HG03039 (cell line): ENCODE measurements at regions not wholly inside any gene's neighbourhood (a gene's known extent, or its start where the extent isn't known, plus 50 kb on each side); places are given as distances from the start of the nearest gene placed in this dataset.

Experiments used
- ATAC-seq: cut with Tn5 transposase; IDR thresholded peaks from one replicate; pipeline ENCODE4 v1.9.1; 2021; ENCODE audit warnings: mild to moderate bottlenecking, moderate library complexity; ENCODE audit not compliant: unreplicated experiment

DNA sequence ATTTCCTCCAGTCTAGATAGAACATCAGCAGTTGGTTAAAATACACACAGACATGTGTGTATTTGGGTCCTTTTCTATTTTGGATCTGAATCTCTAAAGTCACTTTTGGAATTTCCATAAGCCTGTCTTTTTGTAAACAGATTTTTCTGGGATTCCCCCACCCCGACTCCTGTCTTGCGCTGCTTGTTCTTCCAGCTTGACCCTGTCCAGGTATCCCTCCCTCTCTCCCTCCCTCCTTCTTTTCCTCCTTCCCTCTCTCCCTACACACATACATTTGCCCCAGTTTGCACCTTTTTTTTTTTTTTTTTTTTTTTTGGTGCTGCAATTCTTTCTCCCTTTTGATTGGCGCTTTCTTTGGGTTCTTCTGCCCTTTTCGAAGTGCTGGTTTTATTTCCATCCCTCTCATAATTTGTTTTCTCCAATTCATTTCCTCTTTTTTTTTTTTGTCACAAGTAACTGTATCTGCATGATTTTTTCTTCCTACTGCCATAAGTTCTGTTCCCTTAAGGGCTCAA lies 114.8 kb upstream of the SERTAD2 start:
- no peak for ATAC-seq

GRCh38 chr2:64769392-64770044 lies 115.8 kb upstream of the SERTAD2 start:
- ATAC-seq: no peak

GRCh38 chr2:64770137-64770780 lies 116.5 kb upstream of the SERTAD2 start:
- ATAC-seq: no peak

DNA sequence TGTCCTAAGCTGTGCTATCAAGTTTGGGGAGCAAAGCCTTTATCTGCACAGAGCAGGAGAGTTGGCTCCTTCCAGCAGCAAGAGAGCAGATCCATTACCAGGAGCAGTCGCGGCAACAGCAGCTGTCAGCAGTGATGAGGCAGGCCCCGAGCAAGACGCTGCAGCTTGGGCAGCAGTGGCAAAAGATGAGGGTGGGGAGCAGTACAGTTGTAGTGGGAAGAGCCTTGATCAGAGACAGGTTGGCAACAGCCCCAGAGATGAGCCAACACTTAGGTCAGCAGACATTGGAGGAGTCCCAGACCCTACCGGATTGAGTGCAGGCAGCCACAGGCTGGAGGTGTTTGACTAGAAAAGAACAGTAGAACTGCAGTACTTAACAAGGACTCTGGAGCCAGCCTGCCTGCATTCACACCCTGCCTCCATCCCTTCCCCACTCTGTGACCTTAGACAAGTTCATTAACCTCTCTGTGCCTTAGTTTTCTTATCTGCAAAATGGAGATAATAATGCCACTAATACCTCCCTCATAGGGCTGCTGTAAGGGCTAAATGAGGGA lies 117.1 kb upstream of the SERTAD2 start:
- no peak for ATAC-seq

GRCh38 chr2:64771737-64772136 lies 118.0 kb upstream of the SERTAD2 start:
- no peak for ATAC-seq

DNA sequence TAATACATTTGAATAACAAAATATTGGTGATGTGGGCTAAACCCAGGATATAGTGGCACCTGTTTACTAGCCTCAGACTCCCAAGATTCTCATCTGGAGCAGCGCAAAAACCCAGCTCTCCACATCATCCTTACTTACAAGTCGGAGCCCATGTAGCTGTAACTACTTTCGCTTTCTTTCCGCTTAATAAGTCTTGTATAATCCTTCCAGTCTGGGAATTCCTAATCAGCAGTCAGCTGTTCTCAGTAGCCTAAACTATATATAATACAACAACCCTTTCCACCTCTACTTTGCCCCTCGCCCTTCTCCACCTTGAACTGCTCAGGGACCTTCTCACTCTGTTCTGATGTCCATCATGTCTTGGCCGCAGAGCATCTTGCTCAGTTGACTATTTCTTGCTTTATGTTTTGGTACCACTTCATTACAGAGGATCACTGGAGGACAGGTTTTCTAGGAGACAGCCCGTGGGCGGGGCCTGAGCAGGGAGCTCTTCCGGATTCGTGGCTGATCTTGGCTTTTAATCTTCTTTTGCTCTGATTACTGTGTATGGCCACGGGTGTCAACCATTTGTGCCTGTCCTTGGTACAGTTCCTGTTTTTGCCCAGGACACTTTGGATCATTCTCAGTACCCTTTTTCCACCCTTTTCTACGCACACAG lies 119.9 kb upstream of the SERTAD2 start:
- no peak for ATAC-seq

GRCh38 chr2:64777841-64778240 lies 124.1 kb upstream of the SERTAD2 start:
- no peak for ATAC-seq

DNA sequence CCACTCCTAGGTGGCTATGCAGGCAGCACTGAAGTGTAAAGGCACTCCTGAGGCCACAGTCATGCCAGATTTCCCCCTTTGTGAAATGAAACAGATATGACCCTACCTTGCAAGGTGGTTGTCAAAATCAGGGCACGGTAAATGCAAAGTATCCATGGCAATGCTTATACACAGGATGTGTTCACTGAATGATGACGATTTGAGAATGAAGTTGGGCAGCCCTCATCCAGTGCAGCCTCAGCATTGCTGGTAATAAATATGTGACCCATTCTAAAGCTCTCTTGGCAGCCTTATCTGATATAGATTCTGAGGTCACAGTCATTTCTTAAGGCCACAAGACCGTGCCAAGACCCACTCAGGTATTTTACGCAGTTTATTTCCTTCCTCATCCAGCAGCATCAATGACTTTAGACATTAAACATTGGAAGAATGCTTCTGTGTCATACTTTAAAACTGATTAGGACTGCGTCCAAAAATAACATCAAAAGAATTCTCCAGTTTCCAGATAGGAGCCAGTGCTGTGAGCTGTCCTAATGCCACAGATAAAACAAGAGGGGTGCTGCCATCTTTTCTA lies 125.5 kb upstream of the SERTAD2 start:
- ATAC-seq: no peak

DNA sequence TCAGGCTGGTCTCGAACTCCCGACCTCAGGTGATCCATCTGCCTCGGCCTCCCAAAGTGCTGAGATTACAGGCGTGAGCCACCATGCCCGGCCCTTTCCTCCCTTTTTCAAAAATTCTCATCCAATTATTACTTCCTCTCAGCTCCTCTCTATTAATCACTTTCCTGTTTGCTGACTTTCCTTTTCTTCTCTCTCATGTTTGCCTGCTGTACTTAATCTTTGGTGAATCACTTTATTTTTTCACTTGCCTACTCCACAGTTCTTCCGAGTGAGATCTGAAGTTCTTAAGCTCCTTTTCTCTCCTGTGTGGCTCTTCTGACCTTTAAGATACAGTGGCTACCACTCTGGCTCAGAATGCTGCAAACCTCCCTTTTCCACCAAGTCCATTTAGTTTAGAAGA lies 126.3 kb upstream of the SERTAD2 start:
- no peak for ATAC-seq

DNA sequence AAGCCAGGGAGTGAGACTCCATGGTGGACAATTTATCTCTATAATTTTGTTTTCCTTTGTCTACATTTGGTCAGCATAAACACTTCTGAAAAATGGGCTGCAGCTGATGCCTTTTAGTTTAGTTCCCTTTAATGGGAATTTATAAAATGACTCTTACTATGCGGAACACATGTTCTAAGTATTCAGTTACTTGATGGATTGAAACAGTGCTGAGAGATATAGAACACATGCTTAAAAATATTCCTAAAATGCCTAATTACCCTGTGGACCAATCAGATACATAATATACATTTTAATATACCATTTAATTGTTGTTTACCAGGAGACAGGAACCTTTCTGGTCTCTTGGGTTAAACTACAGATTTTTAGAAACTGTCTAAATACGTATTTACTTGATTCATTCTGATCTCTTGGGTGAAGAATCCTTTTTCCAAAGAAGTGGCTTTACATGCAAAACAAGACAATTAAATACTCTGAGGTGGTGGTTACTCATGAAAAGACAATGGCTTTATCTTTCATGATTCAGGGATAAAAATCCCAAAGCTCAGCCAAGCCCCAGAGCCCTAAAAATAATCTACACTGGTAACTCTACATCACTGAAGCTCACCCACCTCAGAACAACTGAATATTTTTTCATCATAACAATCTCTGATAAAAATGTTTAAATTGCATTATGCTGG lies 128.1 kb upstream of the SERTAD2 start:
- ATAC-seq: no peak

DNA sequence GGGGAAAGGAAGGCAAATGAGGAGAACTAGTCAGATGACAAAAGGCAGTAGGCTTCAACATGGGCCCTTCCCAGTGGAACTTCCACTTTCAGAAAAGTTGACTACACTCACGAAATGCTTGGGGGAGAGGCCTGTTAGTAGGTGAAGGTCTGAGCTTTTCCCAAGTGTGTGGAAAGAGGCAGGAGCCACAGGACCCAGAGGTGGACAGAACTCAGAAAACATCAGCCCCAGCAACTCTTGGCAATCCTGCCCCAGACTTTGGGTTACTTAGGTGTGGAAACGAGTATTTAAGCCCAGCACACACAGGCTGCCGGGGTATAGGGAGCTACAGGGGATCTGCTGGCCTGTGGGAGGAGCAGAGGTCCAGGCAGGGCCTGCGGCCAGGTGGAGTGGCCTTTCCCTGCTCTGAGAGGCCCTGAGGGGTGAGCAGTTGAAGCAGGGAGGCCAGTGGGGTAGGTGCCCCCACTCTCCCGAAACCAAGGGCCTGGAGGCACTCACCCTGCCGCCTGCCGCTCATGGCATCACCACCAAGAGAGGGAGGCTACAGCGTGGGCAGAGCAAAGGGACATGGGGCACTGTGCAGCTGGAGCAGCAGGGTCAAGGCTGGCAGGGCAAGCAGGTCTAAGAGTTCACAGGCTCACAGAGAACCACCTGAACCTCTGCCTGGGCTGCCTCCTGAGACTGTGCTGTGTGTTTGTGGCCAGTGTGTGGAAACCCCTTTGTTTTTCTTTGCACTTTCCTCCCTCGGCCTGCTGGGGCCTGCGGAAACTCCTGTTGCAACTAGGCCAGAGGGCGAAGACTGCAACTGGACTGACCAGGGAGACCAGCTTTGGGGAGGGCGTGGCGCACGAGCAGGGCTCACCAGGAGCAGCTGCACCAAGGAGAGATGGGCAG lies 130.7 kb upstream of the SERTAD2 start:
- ATAC-seq: no peak

DNA sequence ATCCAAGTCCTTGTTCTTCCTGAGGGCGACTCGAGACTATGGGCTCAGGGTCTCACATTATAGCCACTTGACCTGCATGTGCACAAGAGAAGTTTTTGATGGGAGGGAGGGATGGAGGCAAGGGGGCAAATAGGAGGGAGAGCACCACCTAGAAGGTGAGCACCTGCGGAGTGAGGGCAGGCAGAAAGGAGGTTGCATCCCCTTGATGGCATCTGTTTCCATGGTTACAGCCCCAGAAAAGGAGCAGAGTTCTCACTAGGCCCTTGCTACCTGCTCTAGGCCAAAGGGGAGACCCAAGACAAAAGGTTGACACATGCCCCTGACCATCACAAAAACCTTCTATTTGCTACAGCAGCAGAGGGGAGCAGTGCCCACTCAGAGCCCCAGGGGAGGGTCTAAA lies 131.5 kb upstream of the SERTAD2 start:
- ATAC-seq: no peak

DNA sequence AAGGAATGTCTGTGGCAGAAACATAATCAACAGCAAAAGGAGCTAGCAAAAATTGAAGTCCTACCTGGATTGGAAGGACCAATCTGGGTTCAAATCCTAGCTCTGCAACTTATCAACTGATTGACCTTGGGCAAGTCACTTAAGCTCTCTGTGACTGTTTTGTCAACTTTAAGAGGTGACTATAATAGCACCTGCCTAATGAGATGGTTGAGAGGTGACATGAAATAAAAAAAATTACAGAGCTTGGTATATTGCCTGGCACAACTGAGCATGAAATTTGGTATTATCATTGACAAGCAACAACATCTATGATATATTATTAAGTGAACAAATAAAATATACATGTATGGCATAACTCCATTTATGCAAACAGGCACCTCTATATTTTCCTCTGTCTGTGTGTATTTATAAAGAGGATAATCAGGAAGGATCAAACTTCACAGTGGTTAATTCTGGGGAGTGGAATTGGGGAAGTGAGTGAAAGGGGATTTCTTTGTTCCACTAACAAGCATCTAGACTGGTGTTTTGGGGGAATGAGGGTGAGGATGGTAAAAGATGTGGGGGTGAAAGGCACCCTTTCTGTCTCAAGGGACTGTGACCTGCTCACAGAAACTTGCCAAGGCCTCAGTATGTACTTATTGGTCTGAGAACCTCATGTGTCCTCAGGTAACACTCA lies 132.8 kb upstream of the SERTAD2 start:
- no peak for ATAC-seq

GRCh38 chr2:64787019-64787365 lies 133.3 kb upstream of the SERTAD2 start:
- ATAC-seq: no peak

DNA sequence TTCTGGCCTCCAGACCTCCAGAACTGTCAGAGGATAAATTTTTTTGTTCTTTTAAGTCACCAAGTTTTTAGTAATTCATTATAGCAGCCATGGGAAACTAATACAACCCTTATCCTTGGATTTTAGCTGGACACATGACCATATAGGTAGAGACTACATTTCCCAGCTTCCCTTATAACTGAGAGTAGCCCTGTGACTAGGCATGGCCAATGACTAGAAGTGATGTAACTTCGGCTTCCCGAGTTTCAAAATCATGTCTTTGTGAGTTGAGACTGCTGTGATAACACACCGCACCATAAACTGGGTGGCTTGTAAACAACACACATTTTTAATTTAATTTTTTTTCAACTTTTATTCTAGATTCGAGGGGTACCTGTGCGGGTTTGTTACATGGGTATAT lies 134.0 kb upstream of the SERTAD2 start:
- ATAC-seq: no peak

DNA sequence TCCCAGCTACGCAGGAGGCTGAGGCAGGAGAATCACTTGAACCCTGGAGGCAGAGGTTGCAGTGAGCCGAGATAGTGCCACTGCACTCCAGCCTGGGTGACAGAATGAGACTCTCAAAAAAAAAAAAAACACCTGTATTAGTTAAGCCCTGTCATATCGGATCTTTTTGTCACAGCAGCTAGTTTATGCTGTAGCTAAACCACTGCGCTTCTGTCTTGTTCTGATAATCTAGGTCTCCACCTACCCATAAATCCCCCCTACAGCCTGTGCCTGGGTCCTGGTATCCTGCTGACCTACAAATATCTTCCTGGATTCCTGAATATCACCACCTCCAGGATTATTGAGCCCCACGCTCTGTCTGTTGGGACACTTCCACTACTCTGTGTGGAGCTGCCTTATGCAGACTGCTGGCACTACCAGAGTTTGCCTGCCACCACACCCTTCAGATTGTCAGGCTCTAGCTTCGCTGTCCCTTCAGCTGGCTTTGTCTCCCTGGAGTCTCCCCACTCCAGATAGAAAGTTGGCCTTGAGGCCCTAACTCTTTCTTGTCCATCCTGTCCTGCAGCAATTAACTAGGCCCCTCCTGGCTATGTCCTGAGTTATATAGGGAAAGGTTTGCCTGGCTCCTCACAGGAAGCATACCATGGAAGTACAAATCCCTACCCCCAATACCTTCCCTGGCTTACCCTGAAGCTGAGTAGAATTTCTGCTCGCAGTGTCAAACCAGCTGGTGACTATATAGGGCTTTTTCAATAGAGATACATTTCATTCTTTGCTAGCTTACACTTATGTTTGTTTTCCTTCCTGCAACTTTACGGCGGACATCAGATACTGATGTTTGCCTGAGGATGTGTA lies 136.0 kb upstream of the SERTAD2 start:
- ATAC-seq: no peak

DNA sequence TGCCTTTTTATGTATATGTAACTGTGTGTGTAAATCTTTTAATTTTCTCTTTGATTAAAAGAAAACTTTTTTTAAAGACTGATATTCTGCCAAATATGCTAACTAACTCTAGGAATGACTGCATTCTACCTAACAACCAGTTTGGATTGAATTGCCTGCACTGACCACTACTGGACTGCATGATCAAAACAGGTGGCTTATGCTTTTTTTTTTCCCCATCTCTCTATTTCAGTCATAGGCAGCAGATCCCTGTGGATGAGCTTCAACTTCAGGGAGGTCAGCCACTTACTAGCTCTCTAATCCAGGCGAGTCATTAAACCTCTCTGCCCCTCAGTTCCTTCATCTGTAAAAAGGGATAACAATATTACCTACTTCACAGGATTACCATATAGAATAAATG lies 138.6 kb upstream of the SERTAD2 start:
- no peak for ATAC-seq

- ATAC-seq: no peak
These were observed 139.4 kb upstream of the SERTAD2 start for GRCh38 chr2:64792995-64793639.
